ENCODE measurements at regions not wholly inside any gene's neighbourhood (a gene's known extent, or its start where the extent isn't known, plus 50 kb on each side); places are given as distances from the start of the nearest gene placed in this dataset.

DNA sequence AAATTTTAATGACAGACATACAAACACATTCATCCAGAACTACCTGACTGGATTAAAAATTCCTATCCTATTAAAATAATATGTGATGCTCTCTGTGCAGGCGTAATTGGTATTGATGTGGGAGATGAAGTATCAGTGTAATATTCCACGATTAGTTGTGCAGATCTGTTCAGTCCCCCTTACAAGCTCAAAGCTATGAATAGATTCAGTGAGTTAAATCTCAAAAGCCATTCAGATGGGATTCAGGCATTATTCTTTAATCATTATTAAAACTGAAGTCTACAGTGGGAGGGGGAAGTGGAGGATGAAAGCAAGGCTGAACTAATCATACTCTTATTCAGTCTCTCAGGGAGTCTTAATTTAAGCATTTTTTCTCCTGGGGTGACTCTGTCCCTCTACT is 855.8 kb downstream of the EFNA5 start:
- TF ChIP-seq, protein P1, sequence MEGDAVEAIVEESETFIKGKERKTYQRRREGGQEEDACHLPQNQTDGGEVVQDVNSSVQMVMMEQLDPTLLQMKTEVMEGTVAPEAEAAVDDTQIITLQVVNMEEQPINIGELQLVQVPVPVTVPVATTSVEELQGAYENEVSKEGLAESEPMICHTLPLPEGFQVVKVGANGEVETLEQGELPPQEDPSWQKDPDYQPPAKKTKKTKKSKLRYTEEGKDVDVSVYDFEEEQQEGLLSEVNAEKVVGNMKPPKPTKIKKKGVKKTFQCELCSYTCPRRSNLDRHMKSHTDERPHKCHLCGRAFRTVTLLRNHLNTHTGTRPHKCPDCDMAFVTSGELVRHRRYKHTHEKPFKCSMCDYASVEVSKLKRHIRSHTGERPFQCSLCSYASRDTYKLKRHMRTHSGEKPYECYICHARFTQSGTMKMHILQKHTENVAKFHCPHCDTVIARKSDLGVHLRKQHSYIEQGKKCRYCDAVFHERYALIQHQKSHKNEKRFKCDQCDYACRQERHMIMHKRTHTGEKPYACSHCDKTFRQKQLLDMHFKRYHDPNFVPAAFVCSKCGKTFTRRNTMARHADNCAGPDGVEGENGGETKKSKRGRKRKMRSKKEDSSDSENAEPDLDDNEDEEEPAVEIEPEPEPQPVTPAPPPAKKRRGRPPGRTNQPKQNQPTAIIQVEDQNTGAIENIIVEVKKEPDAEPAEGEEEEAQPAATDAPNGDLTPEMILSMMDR (IDR thresholded peaks at IDR 0.05 in 4 of 5, conservative IDR thresholded peaks at IDR 0.05 in 1 of 5) = no peak
- TF ChIP-seq POLR2A (IDR thresholded peaks at IDR 0.05) = no peak
